NCI-H748 (cell line): ENCODE measurements at regions not wholly inside any gene's neighbourhood (a gene's known extent, or its start where the extent isn't known, plus 50 kb on each side); places are given as distances from the start of the nearest gene placed in this dataset.
A peak's percentile ranks its signal among the peaks of the same experiment; 100 is the strongest.

ENCODE experiments used
- DNase-seq: peaks from one replicate; lab custom pipeline; 2025; ENCODE audit not compliant: unreplicated experiment; lab: John Stamatoyannopoulos, UW

DNA sequence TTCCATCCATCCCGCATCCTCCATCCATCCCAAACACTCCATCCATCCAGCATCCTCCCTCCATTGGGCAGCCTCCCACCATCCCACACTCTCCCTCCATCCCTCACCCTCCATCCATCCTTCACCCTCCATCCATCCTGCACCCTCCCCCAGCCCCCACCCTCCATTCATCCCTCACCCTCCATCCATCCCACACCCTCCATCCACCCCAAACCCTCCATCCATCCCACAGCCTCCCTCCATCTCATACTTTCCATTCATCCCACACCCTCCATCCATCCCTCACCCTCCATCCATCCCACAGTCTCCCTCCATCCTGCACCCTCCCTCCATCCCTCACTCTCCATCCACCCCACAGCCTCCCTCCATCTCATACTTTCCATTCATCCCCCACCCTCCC is 60.4 kb downstream of the FOXI2 start:
- DNase-seq = no peak

DNA sequence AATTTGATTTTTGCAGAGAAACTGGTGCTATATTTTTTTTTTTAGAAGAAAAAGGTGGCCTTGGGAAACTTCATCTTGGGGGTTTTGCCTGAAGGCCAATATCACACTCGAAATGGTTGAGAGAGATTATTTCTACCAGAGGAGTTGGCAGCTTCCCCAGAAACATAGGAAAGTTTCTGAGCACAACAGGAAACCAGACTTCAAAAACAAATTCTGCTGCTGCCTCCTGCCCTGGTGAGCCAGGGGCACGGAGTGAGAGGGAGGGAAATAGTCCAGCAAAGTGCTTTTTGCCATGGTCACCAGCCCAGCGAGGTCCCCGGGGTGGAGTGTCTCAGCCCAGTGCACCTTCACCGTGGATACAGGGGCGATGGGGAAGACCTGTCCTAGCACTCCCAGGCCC is 61.1 kb downstream of the FOXI2 start:
- DNase-seq = no peak

DNA sequence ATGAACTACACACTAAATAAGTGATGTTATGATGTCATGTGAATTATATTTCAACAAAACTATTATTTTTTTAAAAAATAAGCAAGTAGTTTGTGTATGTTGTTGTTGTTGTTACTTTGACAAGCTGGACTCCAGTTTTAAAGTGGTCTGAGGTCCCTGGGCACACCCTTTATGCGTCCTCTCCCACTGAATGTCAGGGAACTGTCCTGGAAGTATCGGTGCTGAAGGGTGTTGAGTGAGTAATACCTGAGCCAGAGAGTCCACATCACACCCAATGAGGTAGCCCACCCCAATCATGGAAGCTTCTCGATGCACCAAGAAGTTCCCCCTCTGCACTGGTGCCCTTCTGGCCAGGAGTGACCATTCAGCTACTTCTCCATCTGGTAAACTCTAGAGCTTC is 64.3 kb downstream of the FOXI2 start:
- no peak for DNase-seq

DNA sequence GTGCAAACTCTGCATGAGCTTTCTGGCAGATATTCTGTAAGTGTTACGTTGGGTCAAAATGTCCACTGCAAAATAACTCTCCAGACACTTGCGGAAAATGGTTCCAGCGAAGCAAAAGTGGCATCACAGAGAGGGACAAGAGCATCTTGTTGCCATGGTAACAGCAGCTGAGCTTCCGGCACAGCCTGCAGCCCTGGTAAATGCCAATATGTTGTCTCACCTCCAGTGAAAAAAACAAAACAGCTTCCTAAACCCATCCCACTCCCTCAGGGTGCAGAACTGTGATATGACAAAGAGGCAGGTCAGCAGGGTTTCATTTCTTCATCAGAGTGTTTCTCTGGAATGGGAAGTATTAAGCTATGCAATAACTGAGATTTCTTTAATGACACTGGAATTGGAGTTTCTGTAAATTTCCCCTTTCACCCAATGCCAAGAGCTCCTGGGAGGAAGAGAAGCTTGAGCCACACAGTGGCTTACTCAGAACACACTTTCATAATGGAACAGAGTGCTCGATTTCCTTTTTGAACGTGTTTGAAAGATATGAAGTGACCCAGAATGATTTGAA is 65.6 kb downstream of the FOXI2 start:
- peak; percentile 83 for DNase-seq

DNA sequence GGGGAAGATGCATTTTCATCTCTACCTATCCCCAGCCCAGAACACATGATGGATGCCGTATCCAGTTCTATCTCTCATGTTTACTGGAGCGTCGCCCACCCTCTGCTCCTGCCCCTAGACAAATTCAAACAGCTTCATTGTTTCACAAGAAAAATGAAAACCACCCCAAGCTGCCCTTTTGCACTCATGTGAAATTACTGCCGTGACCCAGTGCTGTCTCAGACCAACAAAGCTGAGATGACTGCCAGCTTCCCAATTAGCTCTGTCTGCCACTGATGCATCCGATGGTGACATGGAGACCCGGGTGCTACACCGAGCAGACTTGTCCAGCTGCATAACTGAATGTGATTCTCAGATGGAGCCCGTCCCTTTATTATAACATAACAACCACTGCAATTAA is 67.7 kb downstream of the FOXI2 start:
- peak; percentile 2 for DNase-seq

DNA sequence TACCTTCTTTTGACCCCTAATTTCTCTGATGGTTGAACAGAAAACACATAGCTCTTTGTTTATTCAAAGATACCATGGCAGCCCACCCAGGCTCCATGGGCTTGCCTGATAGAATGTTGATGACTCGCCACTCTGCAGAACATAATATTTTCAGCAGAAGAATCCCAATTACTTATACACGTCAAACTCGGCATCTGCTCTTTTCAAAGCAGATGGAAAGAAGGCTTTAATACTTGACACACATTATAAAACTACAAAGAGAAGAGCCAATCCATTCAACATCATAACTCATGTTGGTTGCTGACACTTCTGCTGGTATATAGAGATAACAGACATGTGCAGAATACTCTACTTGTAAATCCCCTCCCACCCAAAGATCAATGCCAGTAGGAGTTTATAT is 69.0 kb downstream of the FOXI2 start:
- DNase-seq = no peak

DNA sequence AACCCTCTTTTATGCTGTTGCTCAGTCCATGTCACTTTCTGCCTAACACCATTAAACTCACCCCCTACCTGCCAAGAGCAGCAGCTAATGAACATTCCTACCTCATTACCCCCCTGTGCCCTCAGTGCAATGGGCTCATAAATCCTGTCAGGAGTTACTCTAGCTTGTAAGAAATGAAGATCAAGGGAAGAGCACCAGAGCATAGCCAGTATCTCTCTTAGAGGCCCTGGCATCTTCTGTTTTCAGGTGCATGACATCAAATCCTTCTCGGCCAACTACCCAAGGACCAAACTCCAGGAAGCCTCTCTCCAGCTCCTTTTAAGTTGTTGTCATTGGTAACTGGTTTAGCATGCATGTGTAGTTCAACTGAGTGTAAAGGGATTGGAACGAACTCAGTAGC is 75.1 kb downstream of the FOXI2 start:
- no peak for DNase-seq

DNA sequence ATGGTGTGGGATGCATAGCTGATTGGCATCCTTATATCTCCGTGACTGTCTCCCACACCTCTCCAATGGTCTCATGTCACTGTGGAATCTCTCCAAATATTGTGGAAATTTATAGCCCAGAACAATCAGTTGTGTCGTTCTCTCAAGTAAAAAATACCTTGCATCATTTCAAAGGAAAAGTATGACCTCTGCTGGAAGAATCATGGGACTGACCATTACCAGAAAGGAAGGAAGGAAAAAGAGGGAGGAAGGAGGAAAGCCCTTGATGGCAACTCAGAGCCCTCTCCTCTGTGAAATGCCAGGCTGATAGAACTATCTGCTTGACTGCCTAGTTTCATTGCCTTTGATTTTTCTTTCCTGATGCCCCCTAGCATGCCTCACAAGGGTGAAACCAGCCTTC is 76.3 kb downstream of the FOXI2 start:
- peak; percentile 8 for DNase-seq

DNA sequence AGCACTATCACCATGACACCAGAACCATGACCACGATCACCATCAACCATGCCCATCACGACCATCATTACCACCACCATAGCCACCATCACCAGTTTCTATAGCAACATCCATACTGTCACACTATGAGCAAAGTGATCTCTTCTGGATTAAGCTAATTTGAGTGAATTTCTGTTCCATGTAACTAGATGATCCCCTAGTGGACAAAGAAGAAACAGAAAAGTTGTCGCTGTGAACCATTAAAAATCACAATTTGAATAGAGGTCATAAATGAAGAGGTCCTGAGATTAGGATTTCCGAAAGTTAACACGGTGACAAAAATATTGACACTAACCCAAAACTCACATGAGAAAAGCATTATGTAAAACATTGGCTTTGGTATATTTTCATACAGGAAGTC is 77.6 kb downstream of the CLRN3 start:
- no peak for DNase-seq

DNA sequence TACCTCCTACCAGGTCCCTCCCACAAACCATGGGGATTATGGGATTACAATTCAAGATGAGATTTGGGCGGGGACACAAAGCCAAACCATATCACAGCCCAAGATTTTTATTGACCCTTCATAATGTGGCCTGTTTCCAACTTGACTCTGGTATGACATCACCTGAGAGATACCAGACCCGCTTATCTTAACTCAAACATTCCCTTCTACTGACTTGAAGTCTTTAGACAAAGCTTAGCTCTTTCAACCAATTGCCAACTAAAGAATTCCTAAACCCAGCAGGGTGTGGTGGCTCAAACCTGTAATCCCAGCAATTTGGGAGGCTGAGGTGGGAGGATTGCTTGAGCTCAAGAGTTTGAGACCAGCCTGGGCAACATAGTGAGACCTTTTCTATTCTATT is 67.9 kb downstream of the CLRN3 start:
- DNase-seq = no peak

DNA sequence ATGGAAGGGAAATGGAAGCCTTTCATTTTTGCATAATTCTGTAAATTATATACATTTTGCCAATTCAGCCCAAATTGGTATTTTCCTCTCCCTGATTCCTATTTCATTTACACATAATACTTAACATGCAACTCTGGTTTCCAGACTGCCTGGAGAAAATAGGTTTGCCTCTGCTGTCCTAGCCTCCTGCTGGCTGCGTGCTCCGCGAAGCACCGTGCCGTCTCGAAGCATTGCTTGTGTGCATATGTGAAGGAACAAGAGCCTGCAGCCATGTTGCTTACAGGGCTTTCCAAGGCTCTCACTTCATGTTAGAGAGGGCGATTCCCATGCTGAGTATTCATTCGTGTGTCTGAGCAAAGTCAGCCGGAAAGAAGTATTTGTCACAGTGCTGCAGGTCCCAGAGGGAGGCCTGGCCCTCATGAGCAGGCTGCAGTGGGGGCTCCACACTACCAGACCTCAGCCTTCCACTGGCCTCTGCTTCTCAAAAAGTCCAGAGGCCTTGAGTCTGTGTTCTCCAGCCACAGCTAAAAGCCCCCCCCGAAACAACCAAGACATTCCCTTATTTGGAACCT is 66.5 kb downstream of the CLRN3 start:
- DNase-seq = no peak

DNA sequence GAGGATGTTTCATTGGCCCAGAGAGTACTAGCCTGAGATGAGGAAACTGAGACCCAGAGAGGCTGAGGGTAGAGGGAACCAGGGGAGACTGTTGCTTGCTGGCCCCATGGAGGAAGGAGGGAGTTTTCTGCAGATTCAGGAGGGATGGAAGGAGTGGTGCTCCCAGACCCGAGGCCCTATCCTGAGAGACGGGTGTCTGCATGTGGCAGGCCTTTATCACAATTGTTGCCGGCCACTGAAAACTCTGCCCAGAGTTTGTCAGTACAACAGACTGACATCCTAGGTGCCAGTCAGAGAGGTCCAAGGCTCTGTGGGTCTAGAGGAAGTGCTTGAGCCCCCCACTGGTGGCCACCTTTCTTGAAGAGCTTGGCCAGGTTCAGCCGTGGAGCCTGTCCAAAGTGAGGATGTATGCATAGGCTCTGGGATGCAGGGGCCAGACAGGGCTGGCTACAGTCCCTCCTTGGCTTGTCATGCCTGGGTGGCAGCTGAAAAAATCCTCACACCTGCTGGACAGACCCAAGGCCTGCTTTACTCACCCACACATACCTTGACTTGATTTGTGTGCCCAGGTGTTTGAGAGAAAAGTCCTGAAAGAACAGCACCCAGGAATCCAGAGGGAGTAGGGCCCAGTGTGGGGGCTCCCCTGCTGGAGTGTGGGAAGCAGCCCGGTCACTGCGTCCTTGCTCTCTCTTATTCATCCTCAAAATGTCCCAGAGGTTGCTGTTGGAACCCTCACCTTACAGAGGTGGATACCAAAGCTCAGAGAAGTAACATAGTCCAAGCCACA is 65.2 kb downstream of the CLRN3 start:
- no peak for DNase-seq
